ENCODE measurements at regions not wholly inside any gene's neighbourhood (a gene's known extent, or its start where the extent isn't known, plus 50 kb on each side); places are given as distances from the start of the nearest gene placed in this dataset.

DNA sequence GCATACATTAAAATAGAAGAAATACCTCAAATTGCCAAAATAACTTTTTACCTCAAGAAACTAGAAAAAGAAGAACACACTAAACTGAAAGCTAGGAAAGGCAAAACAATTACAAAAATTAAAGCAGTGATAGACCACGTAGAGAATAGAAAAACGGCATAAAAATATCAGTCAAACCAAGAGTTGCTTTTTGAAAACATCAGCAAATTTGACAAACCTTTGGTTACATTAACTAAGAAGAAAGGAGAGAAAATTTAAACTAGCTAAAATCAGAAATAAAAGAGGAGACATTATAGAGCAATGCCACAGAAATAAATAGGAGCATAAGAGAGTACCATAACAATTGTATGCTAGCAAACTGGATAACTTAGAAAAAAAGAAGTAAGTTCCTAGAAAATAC lies 553.8 kb downstream of the CCER1 start:
- DNase-seq (ENCODE audit: low read depth in 3 of 3) = no peak

DNA sequence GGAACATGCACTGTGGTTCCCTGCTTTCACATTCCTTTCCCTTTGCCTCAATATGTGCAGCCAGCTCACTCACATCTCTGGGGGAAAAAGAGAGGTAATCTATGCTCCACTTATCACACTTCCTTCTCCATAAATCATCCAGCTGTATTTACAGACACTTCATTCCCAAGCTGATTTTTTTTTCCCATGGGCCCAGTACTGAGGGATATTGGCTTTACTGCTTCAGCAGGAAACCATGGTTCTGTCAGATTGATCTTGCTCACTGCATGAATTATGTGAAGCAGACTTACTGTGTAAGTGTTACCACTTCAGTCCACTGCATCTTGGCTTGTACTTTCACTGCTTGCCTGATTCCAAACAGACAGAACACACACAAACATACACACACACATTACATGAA lies 555.6 kb downstream of the CCER1 start:
- DNase-seq (ENCODE audit: low read depth in 3 of 3) = no peak

DNA sequence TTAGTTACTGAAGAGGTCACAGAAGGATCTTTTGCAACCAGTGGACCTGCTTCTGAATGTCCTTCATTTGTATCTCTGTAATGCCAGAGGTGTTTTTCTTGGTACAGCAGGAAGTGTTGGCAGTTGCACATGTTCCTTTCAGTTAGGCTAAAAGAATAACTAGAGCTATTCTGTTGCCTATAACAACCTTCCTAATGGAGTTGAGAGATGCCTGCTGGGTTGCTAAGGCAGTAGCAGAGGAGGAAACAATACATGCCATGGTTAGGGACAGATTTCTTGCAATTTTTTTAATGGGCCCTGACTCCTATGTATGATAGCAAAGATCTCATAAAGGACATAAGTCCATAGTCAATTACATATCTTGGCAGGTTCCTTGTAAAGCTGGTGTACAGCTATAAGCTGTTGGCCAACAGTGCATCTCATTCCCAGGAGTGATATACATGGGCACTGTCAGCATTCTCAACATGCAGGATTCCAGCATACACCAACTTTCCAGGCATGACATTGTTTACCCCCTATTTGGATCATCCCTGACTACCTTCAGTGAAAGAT lies 556.6 kb downstream of the CCER1 start:
- no peak for DNase-seq (ENCODE audit: low read depth in 3 of 3)

DNA sequence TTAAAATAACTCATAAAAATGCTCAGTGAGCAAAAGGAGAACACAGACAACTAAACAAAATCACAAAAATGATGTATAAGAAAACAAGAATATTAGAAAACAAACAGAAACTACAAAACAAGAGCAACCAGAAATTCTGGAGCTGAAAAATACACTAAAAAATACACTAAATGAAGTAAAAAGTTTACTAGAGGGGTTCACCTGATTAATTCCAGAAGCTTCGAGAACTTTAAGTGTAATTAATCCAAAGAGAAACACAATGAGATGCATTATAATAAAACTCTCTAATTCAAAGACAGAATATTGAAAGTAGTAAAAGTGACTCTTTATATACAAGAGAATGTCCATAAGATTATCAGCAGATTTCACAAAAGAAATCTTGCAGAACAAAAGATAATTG lies 558.4 kb downstream of the CCER1 start:
- DNase-seq (ENCODE audit: low read depth in 3 of 3) = no peak

DNA sequence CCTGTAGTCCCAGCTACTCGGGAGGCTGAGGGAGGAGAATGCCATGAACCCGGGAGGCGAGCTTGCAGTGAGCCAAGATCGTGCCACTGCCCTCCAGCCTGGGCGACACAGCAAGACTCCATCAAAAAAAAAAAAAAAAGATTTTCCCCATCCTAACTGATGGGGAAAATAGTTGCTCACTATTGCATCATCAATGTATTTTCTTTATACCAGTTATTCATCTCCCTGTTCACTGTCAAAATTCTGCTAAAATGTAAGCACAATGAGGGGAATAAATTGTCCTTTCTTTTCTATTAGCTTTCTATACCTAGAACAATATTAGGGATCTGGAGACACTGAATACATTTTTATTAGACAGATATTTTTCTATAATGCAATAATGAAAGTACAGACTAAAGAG lies 561.3 kb downstream of the CCER1 start:
- DNase-seq (ENCODE audit: low read depth in 3 of 3) = no peak

DNA sequence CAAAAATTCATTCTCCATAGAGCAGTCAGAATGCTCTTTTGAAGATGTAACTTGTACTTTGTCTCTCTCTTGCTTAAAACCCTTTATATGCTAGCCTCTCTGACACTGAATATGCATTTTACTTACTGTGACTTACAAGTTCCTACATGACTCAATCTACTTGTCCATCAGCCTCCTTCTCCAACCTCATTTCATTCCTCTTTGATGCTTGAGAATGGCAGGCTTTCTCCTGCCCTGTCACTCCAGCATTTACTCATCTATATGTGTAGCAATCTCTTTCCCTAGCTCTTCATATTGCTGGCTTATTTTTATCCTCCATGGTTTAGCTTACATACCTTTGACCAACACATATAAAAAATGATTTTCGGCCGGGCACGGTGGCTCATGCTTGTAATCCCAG lies 561.9 kb downstream of the CCER1 start:
- no peak for DNase-seq (ENCODE audit: low read depth in 3 of 3)

DNA sequence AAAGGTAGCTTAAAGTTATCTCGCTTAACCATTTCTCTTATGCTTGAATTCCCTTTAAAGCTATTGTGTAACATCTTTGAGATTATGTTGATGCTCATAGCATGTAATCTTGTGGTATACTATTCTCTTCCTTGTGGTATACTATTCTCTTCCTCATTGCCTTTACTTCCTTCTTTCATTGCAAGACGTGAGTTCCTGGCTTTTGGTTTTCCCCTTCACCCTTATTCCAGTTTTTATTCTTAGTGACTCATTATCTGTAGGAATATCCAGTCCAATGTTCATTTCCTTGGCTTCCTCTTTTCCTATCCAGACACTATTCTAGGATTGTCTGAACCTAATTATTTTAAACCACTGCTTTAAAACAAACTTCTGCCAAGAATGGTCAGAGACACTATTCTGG lies 564.0 kb downstream of the CCER1 start:
- DNase-seq (ENCODE audit: low read depth in 3 of 3) = no peak

DNA sequence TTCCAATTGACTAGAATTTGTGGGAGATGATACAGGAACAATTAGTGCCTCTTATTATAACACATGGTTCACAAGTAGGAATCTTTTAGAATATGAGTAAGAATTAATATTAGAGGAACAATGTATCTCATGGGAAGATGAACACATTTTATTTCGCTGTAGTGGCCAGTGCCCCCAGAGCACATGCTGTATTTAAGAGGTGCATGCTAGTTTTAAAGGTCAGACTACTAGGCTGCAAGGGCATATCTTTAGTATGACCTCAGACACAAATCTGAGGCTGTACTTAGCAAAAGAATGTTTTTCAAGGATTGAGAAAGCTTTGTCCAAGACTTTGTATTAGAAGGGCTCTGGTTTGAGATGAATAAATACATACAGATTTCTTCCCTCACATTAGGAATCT lies 586.9 kb downstream of the CCER1 start:
- no peak for DNase-seq (ENCODE audit: low read depth in 3 of 3)

DNA sequence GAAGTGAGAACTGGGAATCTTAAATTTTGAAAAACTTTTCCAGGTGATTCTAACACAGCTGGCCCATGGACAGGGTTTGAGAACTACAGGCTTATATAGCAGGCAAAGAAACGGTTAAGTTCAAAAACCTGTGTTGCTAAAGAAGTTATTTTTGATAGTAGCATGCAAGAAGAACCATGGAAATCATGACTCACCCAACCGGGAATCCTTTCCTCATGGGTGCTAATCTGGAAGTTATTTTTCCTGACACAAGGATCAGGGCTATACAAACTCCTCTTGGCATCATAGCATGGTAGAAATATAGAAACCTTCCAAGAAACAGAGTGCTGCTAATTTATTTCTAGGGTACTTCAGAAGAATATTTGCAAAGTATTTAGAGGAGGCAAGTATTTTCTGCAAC lies 588.7 kb downstream of the CCER1 start:
- no peak for DNase-seq (ENCODE audit: low read depth in 3 of 3)

DNA sequence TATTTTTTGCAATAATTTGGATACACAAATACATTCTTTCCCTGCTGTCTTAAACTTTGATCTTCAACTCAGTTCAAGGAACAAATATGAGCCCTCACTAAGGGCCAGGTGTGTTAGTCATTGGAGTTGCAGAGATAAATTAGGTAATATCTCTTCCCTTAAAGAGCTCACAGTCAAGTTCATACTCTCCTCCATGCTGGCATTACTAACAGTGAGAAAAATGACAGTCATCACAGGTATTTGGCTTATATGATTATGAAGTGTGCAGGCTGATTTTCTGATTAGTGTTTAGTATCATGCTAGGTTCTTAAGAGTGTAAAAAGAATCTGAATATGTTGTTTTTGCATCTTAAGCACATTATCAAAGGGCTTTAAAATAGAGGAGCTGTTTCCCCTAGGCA lies 594.7 kb downstream of the CCER1 start:
- DNase-seq (ENCODE audit: low read depth in 3 of 3) = no peak

DNA sequence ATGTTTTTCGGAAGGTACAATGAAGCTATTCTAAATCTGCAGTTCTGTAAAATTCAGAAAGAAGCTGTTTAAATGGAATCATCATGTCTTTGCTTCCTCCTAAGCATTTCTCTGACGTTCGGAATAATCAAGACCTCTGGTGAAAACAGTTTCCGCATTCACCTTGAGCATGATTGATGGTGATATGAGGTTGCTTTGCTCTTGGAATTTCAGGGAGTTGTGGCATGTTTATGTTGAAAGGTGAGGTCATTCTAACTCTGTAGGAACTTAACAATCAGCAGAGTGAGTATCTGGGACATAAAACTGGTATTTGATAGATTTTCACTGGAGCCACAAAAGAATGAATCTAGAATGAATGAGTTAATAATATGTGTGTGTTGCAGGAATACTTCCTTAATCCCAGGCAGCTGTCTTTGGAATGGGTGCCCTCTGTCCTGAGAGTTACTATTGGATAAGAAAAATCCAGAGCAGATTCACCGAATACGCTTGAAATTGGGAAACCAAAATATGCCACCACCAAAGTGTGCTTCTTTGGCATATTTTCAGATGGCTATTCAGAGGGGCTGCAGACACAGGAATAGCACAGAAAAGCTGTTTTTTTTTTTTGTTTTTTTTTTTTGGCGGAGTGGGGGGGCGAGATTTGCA lies 599.1 kb downstream of the CCER1 start:
- DNase-seq (ENCODE audit: low read depth in 3 of 3) = no peak

DNA sequence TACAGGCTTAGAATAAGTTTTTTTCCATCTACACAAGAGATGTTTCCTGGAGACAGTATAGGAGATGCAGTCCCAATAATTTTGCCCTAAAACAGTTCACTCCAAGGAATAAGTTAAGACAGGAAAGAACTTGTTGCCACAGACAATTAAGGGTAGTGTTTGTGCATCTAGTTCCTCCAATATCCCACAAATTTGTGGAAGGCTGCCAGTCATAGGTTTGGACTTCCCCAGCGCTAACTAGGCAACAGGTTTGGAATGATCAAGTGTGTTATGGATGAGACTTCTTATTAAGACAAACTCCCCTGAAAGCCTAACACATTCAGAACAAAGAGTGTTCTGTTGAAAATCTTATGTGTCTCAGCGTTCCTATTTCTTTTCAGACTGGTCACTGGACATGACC lies 611.0 kb downstream of the CCER1 start:
- DNase-seq (ENCODE audit: low read depth in 3 of 3) = no peak

DNA sequence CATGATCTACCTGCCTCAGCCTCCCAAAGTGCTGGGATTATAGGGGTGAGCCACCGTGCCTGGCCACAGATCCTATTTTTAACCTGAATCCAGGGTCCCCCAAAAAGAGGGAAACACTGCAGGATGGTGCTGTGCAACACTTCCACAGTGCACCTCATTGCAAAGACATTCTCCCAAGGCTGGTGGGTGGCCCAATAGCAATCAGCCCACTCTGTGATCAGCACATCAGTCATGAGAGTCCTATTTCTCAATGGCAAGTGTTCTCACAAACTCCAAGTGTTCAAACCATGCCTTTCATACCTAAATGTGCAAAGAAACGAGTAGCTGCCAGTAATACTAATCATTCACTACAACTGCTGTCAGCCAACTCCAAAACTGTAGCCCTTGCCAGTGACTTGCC lies 612.9 kb downstream of the CCER1 start:
- no peak for DNase-seq (ENCODE audit: low read depth in 3 of 3)

DNA sequence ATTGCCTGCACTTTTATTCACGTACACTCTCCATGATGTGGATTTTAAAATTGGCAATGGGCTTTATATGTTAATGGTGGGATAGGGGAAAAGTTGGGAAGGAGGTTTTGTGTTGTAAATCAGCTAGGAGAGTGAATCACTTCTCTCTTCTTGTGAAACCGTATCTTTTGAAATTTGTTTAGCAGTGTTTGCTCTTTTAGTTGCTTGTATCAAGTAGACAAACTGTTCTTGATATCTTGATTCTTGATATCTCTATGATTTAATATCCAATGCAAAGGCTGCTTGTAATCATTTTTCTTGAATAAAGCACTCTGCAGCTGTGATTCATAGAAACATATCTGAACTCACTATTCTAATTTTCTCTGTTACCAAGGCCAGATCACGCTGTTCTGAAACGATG lies 615.1 kb downstream of the CCER1 start:
- no peak for DNase-seq (ENCODE audit: low read depth in 3 of 3)

DNA sequence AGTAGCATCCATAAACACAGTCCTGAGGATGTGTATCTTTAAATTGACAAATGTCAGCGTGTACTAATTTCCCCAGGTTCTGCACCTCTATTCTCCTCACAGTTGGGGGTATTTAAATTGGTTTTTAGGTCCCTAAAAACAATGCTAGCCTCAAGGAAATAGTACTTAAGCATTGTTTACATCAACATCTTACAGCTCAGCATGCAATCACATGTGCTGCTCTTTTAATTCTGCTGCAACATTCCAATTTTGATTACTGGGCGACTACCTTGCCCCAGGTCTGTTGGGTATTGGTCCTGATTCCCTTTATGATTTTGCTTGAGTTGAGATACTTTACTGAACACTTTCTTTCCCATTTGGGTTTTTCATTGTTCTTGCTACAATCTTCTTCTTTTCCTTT lies 616.6 kb downstream of the CCER1 start:
- no peak for DNase-seq (ENCODE audit: low read depth in 3 of 3)

DNA sequence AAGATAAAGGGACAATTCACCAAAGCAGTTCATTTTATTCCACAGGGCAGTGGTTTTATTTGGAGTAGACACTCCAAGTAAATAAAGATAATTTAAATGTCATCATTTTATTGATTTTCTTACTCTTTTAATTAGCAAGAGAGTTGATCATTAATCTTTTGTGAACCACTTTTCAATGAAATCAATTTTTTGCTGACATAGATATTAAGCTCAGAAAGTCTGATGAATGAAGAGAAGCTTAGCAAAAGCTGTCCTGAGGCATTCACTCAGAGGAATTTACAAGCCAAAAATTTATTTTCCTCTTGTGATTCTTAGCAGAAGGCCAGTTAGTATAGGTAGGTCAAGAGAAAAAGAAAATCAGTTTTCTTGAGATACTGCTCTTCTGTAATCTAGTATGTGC lies 618.0 kb downstream of the CCER1 start:
- DNase-seq (ENCODE audit: low read depth in 3 of 3) = no peak

DNA sequence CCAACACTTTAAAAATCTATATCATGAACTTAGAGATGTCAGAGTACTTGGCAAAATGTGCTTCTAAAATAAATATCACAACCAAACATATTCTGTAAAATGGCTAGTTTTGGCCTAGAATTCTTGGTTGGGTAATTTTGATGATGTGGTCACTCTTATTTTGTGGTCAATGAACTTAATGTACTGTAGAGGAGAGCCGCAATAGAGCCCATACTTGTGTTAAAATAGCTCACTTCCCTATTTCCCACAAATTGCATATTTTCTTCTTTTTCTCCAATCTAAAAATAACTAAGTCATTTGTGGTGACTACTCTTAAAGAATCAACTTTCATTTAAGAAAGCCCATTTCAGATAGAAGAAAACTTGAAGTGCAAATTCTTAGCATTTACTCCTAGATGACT lies 619.4 kb downstream of the CCER1 start:
- no peak for DNase-seq (ENCODE audit: low read depth in 3 of 3)

DNA sequence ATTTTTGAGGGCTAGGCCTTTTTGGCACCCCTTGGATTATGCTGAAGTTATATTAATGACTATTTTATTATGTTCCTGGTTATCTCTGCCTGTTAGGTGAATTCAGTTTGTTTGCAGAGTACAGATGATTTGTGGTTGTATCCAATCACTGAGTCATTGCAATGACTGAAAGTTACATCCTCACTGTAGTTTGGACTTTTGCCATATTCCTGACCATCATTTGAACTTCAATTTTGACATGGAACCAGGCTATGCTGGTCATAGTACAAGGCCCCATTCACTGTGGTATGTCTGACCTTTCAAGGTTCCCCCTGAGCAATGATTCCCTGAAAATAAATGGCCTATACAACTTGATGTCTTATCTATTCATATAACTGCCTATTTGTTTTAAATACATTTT lies 621.0 kb downstream of the CCER1 start:
- no peak for DNase-seq (ENCODE audit: low read depth in 3 of 3)

DNA sequence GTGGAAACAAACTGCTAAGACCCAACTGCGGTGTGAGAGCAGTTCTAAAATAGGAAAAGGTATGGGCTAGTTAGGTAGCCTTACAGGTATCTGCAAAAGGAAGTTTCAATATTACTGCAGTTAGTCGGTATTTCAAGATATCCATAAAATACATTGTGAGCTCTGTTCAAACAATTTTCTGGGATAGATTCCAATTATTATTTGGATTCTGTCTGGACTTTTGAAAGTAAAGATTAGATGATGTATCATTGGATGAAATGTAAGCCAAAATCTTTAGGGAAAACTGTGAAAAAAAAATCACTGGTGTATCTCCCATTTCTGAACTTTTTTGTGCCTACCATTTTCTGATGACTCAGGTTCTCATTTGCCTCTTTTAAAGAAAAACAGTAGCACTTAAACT lies 621.6 kb downstream of the CCER1 start:
- no peak for DNase-seq (ENCODE audit: low read depth in 3 of 3)

DNA sequence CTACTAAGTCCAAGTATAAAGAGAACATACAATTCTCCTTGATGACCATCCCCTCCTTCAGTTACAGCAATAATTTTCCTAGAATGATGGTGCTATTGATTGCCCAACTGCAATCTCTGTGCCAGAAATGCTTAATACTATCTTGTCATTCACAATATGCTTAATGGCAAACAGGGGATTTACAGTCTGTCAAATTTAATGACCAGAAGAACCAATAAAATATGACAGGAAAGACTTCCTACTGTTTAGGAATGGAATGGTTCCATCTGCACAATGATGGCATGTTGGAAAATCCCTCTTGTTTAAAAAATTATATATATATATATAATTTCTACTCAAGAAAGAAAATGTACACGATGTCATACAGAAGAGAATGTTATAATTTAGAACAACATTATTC lies 623.2 kb downstream of the CCER1 start:
- DNase-seq (ENCODE audit: low read depth in 3 of 3) = no peak

DNA sequence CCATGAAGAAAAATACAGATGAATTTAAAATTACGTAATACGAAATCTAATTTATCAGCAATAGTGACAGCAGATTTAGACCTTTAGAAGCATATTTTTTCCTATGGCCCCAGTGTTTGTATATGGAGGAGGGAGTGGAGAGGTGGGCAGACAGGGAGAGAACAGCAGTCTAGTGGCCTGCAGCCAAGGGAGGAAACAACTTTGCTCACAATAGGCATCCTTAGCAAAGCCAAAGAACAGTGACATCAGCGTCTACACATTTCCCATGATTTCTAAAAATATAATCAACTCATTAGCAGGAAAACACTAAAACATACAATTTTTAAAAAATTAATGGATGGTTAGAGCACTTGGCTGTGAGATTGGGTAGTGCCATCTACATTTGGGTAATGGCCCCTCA lies 622.6 kb upstream of the ATP2B1 start:
- DNase-seq (ENCODE audit: low read depth in 3 of 3) = no peak

DNA sequence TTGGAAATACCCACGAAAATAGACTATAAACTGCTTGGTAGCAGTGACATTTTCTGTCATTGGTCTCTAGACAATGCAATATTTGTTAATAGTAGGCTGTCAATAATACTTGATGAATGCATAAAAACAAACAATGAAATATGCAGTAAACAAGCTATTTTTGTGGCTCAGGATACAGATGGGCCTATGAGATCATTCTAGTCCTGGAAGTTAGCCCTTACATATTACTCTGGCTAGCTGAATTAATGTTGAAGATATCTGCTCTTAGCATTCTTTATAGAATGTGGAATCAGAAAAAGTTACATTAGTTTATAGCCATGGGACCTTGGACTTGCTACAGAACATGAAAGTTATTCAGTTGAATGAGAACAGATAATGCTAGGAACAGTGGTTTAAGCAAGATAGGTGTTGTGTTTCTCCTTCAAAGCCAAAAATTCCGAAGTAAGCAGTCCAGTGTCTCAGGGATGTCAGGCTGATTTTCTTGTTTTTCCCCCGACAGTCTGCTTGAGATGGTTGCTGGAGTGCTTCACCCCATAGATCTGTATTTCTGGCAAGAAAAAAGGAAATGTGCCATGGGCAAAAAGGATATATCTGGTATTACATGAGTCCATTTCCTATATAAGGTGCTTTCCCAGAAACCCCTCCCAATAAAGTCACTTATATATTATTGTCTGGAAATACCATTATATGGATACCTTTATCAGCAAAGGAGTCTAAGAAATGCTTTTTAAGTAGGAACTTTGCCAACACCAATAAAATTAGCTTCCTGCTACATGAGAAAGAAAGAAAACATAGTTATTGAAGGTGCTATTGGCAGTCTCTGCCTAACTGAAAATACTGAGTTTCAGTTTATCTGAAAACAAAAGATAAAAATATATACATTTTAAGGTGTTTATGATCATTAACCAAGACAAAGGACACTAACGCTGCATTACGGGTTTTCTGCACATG lies 619.4 kb upstream of the ATP2B1 start:
- DNase-seq (ENCODE audit: low read depth in 3 of 3) = no peak

DNA sequence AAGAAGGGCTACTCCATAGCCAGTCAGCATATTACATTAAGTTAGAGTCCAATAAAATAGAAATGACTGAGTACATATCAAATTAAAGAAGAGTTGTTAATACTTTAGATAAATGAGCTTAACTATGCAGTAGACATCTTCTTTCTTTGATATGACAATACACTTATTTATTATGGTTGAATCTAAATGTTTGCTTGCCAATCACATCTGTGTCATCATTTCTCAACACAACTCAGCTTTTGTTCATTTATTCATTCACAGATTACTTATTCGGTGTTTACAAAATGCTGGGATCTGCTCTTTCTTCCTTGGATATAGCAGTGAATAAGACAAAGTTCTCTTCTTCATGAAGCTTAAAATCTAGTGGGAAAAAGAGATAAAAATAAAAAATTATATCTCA lies 614.6 kb upstream of the ATP2B1 start:
- DNase-seq (ENCODE audit: low read depth in 3 of 3) = no peak
